GM18873 (cell line): ENCODE measurements at regions not wholly inside any gene's neighbourhood (a gene's known extent, or its start where the extent isn't known, plus 50 kb on each side); places are given as distances from the start of the nearest gene placed in this dataset.

Experiments
- ATAC-seq: cut with Tn5 transposase; IDR thresholded peaks from one replicate; pipeline ENCODE4 v1.9.1; 2021; ENCODE audit warnings: mild to moderate bottlenecking, moderate library complexity, moderate number of reproducible peaks; ENCODE audit not compliant: unreplicated experiment, low FRiP score

GRCh38 chr2:16508490-16508851, 157.2 kb downstream of the CYRIA start:
- no peak for ATAC-seq

- no peak for ATAC-seq
Observed at GRCh38 chr2:16507655-16508489, 157.8 kb downstream of the CYRIA start.

- no peak for ATAC-seq
Observed at GRCh38 chr2:16506366-16506765, 159.3 kb downstream of the CYRIA start.

DNA sequence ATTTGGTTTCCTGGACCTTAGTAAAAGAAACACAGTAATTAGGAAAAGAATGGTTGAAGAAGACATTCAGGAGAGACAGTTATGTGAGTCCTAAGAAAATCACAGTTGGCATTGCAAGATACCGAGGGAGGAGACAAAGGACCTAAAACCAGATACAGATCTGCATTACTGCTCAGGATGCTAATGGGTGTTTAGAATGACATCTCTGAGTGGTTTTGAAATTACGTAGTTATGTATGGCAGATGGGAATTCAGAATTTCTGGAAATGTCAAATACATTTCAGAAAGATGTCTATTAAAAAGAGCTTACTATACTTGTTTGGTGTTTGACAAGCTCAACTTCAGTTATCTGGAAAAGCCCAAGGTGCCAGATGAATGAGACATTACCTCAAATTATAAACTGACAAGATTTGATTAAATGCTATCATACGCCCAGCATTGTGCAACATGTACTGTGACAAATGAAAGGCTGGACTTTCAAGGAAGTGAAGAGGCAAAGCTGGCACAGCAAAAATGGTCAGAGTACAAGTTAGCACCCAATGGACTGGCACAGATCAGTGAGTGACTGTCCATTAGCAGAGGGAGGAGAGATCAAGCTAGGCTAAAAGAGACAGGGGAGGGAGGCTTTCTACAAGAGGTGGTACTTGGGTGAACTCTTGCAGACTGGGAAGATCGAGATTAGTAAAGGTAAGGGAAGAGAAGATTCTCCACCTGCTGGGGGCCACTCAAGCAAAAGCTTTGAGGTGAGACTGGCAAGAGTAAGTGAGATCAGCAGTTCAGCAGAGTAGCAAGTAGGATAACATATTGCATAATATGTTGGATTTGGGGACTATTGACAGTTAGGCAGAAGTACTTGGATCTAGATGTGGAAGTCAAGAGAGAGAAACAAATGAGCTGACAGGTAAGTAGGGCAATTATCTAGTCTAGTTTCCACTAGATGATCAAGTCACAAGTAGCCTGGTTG, 168.9 kb downstream of the CYRIA start:
- no peak for ATAC-seq

GRCh38 chr2:16495509-16496208, 170.0 kb downstream of the CYRIA start:
- ATAC-seq = no peak

GRCh38 chr2:16494836-16495508, 170.7 kb downstream of the CYRIA start:
- ATAC-seq = no peak

GRCh38 chr2:16493788-16494187, 171.8 kb downstream of the CYRIA start:
- no peak for ATAC-seq

DNA sequence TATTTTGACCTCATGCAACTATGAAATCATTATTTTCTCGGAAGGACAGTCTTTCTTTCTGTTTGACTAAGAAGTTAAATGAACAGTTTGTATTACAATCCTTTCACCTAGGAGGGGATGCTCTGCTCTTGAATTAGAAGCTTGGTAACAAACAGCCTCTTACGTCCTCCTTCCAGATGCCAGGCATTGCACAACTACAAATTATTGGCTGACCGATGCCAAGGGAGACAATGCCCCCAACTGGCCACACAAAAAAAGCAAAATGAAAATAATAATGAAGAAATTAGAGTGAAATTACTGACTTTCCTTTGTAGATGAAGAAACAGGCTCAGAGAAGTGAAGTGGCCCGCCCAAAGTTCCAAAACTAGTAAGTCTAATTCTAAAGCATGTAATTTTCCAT, 177.9 kb downstream of the CYRIA start:
- no peak for ATAC-seq

- no peak for ATAC-seq
Observed at GRCh38 chr2:16485251-16485650, 180.4 kb downstream of the CYRIA start.

DNA sequence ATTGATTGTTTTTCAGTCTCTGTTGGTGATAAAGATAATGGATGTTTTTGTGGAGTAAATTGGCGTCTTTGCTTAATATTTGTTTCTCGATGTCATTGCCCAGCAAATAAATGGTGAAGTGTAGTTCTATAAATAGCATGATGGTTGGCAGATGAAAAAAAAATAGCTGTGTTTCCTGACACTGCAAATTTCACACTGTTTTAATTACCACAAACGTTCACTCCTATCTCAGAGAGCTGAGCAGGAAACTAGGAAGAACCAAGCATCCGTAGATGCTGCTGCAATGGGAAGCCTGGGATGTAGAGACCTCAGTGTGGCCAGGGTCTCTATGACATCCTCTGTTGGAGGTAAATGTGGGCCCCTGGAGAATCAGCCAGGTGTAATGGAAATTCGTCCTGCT, 183.2 kb downstream of the CYRIA start:
- ATAC-seq = no peak

GRCh38 chr2:16481351-16481750, 184.3 kb downstream of the CYRIA start:
- ATAC-seq = no peak

GRCh38 chr2:16479721-16480120, 185.9 kb downstream of the CYRIA start:
- no peak for ATAC-seq

GRCh38 chr2:16478434-16479210, 187.0 kb downstream of the CYRIA start:
- ATAC-seq = no peak

DNA sequence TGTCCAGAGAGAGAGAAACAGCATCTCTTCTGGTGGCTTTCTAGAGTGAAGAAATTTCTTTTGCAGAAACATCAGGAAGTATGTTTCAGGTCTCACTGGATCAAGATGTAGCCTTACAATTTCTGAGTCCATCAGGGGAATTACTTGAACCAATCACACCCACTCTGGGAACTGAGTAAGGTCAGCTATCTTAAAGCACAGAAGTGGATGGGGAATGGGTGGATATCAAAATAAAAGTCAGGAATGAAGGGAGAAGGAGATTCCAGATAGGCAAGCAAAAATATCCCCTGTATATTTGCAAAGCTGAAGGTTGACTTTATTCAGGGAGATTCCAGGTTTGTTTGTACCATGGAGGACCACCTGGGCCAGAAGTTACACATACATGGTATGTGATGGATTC, 188.0 kb downstream of the CYRIA start:
- no peak for ATAC-seq

DNA sequence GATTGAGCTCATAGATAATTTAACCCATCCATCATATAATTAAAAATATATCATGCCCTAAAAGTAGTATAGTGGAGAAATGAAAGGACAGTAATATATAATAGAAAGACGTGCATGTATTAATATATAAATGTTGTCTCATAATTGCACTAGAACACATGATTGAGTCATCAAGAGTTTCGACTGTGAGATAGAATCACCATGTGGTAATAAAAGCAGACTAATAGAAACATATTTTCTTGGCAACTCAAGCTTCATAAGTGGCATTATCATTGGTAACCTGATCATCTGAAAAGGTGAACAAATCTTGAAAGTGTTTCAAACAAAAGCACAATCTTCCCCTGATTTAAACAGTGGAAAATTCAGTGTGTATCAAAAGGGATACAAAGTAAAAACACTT, 188.8 kb downstream of the CYRIA start:
- no peak for ATAC-seq

GRCh38 chr2:16475986-16476567, 189.6 kb downstream of the CYRIA start:
- no peak for ATAC-seq

- no peak for ATAC-seq
Observed at GRCh38 chr2:16475586-16475985, 190.0 kb downstream of the CYRIA start.

DNA sequence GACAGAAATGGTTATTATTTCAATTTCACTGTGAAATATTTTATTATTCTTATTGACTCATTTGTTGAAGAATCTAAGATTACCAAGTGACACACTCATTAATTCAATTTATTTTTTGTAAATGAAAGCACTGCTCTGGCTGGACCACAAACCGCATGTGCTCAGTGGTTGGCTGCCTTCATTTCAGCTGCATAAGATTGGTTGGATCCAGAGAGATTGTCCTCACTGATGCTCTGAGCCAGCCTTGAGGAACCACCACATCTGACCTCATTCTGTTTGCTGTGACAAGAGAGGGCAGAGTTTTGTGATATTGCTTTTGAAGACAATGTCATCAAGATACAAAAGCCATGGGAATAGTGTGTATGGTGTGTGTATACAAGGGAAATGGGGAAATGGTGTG, 192.1 kb downstream of the CYRIA start:
- ATAC-seq = no peak

DNA sequence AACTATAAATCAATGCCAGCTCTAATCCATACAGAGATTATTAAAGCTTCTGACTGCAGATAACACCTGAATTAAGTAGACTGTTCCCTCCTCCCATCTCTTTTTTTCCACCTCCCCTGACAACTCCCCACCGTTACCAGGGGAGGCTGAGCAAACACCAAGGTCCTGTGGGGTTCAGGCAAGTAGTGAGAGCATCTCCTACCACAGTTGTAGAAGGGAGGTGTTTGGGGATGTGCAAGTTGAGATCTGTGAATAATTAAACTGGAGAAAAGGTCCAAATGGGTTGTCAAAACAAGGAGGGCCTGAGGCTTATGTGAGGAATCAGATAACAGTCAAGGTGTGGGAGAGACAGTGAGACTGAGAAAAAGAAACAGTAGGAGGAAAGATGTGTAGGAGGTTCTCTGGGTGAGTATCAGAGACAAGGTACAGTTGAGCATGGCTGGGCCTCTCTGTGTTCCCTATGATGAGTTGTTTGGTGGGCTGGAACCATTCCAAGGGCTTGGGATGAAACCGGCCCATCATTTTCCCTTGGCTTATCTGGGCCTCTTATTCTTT, 194.6 kb downstream of the CYRIA start:
- ATAC-seq = no peak
